ENCODE measurements at regions not wholly inside any gene's neighbourhood (a gene's known extent, or its start where the extent isn't known, plus 50 kb on each side); places are given as distances from the start of the nearest gene placed in this dataset.

- DNase-seq = no peak
Observed at GRCh38 chr22:48567213-48567975, 1260.3 kb downstream of the BRD1 start.

- no peak for DNase-seq
Observed at GRCh38 chr22:48566741-48567140, 1260.9 kb downstream of the BRD1 start.

- DNase-seq = no peak
Observed at GRCh38 chr22:48565901-48566501, 1261.7 kb downstream of the BRD1 start.

GRCh38 chr22:48564995-48565394, 1262.7 kb downstream of the BRD1 start:
- DNase-seq = no peak

- DNase-seq = no peak
Observed at GRCh38 chr22:48563966-48564330, 1263.7 kb downstream of the BRD1 start.

- no peak for DNase-seq
Observed at GRCh38 chr22:48563118-48563965, 1264.3 kb downstream of the BRD1 start.

GRCh38 chr22:48561676-48562075, 1266.0 kb downstream of the BRD1 start:
- DNase-seq = no peak

- DNase-seq = no peak
Observed at GRCh38 chr22:48560836-48561235, 1266.8 kb downstream of the BRD1 start.

- no peak for DNase-seq
Observed at GRCh38 chr22:48560389-48560751, 1267.3 kb downstream of the BRD1 start.

- no peak for DNase-seq
Observed at GRCh38 chr22:48559647-48560388, 1267.9 kb downstream of the BRD1 start.

- DNase-seq = no peak
Observed at GRCh38 chr22:48558606-48559402, 1268.9 kb downstream of the BRD1 start.

GRCh38 chr22:48558016-48558415, 1269.7 kb downstream of the BRD1 start:
- no peak for DNase-seq

GRCh38 chr22:48557473-48557872, 1270.2 kb downstream of the BRD1 start:
- DNase-seq = no peak

- DNase-seq = no peak
Observed at GRCh38 chr22:48556751-48557150, 1270.9 kb downstream of the BRD1 start.

GRCh38 chr22:48556222-48556621, 1271.5 kb downstream of the BRD1 start:
- DNase-seq = no peak

GRCh38 chr22:48555606-48556005, 1272.1 kb downstream of the BRD1 start:
- DNase-seq = no peak

- DNase-seq = no peak
Observed at GRCh38 chr22:48554893-48555572, 1272.6 kb downstream of the BRD1 start.

GRCh38 chr22:48553694-48554308, 1273.9 kb downstream of the BRD1 start:
- no peak for DNase-seq

GRCh38 chr22:48553119-48553518, 1274.6 kb downstream of the BRD1 start:
- no peak for DNase-seq

GRCh38 chr22:48551716-48552268, 1275.9 kb downstream of the BRD1 start:
- DNase-seq = no peak

- no peak for DNase-seq
Observed at GRCh38 chr22:48551061-48551460, 1276.6 kb downstream of the BRD1 start.

All from amniotic stem cell (primary cell).